ENCODE measurements at regions not wholly inside any gene's neighbourhood (a gene's known extent, or its start where the extent isn't known, plus 50 kb on each side); places are given as distances from the start of the nearest gene placed in this dataset.

DNA sequence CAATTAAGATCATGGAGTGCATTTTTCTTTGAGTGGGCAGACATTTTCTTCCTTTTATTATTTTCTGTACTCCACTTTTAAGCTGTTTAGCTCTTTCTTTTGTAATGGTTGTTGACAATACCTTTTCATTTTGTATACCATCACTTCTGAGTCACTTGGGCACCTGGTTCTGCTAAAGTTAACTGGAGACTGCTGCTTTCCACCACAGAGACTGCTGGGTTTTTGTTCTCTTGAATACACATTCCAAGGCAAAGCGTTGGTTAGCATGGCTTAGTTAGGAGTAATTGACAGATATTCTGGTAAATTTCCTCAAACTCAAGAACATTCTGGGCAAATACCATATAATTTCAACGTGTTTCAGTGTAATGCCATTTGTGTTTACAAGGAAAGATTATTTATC, 541.9 kb upstream of the CELF2 start:
- H3K4me1 Mint-ChIP-seq, result no peaks in the 10 kb centered on the region
- H3K9me3 Mint-ChIP-seq, result peaks cover 10% of the 10 kb centered on the region
- no peak overlapping the region for H3K4me3 Mint-ChIP-seq
- peaks cover 10% of the 10 kb centered on the region for H3K27me3 Mint-ChIP-seq
- H3K27ac Mint-ChIP-seq (ENCODE audit: low read depth), result no peak overlapping the region
- ATAC-seq (replicated peaks; ENCODE audit: extremely low read depth, poor library complexity, severe bottlenecking) (no peak), DNase-seq (ENCODE audit: low spot score in 2 of 2) (no peak)
- no peaks in the 10 kb centered on the region for H3K36me3 Mint-ChIP-seq (ENCODE audit: insufficient read depth)

DNA sequence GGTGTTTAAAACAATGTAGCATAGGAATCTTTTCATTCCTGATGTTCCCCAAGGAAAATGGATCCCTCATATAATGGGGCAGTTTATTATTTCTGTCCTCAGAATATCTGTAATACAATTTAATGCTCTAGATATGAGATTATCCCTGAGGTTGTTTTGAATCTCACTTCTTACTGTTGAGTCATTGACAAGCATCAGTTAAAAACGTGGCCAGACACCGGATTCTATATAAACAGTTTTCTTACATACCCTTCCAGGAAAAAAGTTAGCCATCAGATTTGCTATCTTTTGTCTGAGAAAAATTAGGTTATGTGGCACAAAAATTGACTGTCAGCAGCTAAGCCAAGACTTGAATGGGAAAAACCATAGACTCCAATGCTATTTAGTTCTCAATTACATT, 539.8 kb upstream of the CELF2 start:
- H3K36me3 Mint-ChIP-seq (ENCODE audit: insufficient read depth), result no peaks in the 10 kb centered on the region
- H3K4me3 Mint-ChIP-seq, result no peak overlapping the region
- peaks cover 19% of the 10 kb centered on the region for H3K27me3 Mint-ChIP-seq
- DNase-seq (ENCODE audit: low spot score in 2 of 2) (no peak), ATAC-seq (replicated peaks; ENCODE audit: extremely low read depth, poor library complexity, severe bottlenecking) (no peak)
- peaks cover 4% of the 10 kb centered on the region for H3K9me3 Mint-ChIP-seq
- H3K27ac Mint-ChIP-seq (ENCODE audit: low read depth), result no peak overlapping the region
- no peaks in the 10 kb centered on the region for H3K4me1 Mint-ChIP-seq

DNA sequence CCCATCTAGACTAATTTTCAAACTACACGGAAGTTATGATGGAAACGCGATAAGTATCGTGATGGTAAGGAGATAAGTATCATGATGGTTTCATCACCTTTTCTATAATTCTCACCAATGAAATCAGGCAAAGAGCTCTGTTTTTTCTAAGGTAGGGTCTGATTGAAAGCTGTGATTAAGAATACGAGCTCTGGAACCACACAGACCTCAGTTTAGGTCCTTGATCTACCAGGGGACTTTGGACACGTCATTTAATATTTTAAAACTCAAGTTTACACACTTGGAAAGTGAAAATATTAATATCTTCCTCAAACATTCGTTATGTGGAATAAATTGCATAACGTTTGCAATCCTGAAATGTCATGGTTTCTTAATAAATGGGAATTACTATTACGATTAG, 538.2 kb upstream of the CELF2 start:
- Mint-ChIP-seq H3K9me3 (no peaks in the 10 kb centered on the region), H3K4me3 (no peak overlapping the region), H3K36me3 (ENCODE audit: insufficient read depth) (no peaks in the 10 kb centered on the region), H3K27ac (ENCODE audit: low read depth) (no peak overlapping the region), H3K27me3 (peaks cover 19% of the 10 kb centered on the region), H3K4me1 (no peaks in the 10 kb centered on the region)
- ATAC-seq (replicated peaks; ENCODE audit: extremely low read depth, poor library complexity, severe bottlenecking) (no peak), DNase-seq (ENCODE audit: low spot score in 2 of 2) (no peak)

DNA sequence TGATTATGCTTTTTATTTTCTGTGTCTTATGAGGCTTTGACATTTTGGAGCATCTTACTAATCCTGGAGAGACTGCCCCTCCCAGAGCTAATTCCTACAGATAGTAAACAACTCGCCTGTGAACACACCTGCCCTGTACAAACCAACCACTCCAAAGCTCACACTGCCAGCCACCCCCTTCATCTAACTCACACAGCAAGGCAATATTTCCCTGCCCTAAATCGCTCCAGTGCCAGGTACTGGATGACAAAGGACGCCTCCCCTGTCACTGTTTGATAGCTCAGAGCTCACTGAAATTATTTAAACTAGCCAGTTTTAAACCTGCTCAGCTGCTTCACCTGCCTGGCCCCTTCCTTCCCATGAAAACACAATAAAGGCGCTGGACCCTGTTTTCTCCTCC, 535.1 kb upstream of the CELF2 start:
- H3K27ac Mint-ChIP-seq (ENCODE audit: low read depth), result no peak overlapping the region
- DNase-seq (ENCODE audit: low spot score in 2 of 2), result no peak
- ATAC-seq (replicated peaks; ENCODE audit: extremely low read depth, poor library complexity, severe bottlenecking), result no peak
- H3K4me3 Mint-ChIP-seq, result no peak overlapping the region
- no peaks in the 10 kb centered on the region for H3K4me1 Mint-ChIP-seq
- H3K9me3 Mint-ChIP-seq, result no peaks in the 10 kb centered on the region
- H3K27me3 Mint-ChIP-seq, result peaks cover 19% of the 10 kb centered on the region
- H3K36me3 Mint-ChIP-seq (ENCODE audit: insufficient read depth), result no peaks in the 10 kb centered on the region

DNA sequence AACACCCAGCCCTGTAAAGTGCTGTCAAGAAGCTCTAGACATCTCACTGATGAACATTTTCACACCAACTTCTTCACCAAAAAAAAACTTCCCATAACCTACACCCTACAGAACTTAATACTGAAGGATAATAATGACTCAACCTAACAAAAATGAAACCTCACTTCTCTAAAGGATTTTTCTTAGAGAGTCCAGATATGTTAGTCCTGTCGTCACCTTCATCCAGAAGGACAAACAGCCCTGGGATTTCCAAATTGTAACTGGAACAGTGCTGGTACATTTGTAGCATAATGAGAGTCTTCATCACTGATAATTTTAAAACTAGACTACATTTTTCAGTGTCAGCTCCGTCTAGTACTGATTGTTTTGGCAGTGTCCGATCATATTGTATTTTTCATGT, 528.6 kb upstream of the CELF2 start:
- Mint-ChIP-seq H3K36me3 (ENCODE audit: insufficient read depth) (no peaks in the 10 kb centered on the region), H3K27ac (ENCODE audit: low read depth) (no peak overlapping the region), H3K4me1 (no peaks in the 10 kb centered on the region), H3K27me3 (no peaks in the 10 kb centered on the region), H3K9me3 (no peaks in the 10 kb centered on the region), H3K4me3 (no peak overlapping the region)
- no peak for ATAC-seq (replicated peaks; ENCODE audit: extremely low read depth, poor library complexity, severe bottlenecking)
- no peak for DNase-seq (ENCODE audit: low spot score in 2 of 2)

DNA sequence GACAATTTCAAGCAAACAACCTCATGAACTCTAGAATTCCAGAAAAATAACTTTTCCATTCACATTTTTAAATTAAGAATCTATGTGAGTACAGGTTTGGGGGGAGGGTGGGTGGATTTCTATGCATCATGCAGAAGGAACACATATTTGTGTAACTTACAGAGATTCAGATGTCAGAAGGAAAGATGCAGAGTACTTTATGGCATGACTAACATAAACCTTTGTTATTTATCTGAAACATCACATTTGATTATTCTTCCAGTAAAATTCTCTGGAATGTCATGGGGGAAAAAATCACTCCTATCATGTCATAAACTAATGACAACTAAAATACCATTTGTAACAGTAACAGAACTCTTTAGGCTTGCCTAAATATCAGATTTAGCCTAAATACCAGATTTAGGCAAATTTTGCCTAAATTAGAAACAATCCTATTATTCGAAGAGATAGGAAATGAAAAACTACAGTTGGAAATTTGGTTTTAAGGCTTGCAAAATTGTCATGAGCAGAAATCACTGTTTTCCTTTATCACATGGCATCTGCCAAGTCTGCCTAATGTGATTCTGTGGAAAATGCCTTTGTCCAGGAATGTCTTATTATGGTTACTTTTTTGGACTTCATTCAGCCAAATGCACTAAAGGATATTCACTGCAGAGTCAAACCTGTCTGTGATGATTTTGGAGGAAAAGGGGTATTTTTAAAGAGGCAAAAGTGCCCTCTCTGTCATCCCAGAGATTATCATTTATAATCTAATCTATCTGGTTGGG, 527.7 kb upstream of the CELF2 start:
- Mint-ChIP-seq H3K27ac (ENCODE audit: low read depth) (no peak overlapping the region), H3K9me3 (no peaks in the 10 kb centered on the region), H3K36me3 (ENCODE audit: insufficient read depth) (no peaks in the 10 kb centered on the region), H3K4me1 (no peaks in the 10 kb centered on the region), H3K27me3 (no peaks in the 10 kb centered on the region), H3K4me3 (no peak overlapping the region)
- no peak for ATAC-seq (replicated peaks; ENCODE audit: extremely low read depth, poor library complexity, severe bottlenecking)
- DNase-seq (ENCODE audit: low spot score in 2 of 2), result no peak

DNA sequence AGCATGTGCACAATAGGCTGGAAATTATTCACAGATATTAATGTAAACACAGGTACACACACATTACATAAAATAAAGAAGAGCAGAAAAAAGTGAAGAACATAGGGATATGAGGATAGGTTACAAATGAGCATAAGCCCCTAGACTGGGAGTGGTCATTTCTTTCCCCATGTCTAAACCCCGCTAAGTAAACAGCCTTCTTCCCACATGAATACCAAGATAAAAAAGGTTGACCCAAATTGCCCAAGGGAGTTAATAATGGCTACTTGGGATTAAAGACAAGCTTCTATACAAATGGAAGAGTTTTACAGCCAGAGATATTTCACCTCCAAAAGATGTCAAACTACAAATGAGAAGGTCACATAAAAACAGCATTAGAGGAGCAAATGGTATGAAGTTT, 527.1 kb upstream of the CELF2 start:
- no peak for DNase-seq (ENCODE audit: low spot score in 2 of 2)
- Mint-ChIP-seq H3K36me3 (ENCODE audit: insufficient read depth) (no peaks in the 10 kb centered on the region), H3K9me3 (no peaks in the 10 kb centered on the region), H3K4me3 (no peak overlapping the region), H3K27me3 (peaks cover 2% of the 10 kb centered on the region), H3K27ac (ENCODE audit: low read depth) (no peak overlapping the region), H3K4me1 (no peaks in the 10 kb centered on the region)
- no peak for ATAC-seq (replicated peaks; ENCODE audit: extremely low read depth, poor library complexity, severe bottlenecking)

DNA sequence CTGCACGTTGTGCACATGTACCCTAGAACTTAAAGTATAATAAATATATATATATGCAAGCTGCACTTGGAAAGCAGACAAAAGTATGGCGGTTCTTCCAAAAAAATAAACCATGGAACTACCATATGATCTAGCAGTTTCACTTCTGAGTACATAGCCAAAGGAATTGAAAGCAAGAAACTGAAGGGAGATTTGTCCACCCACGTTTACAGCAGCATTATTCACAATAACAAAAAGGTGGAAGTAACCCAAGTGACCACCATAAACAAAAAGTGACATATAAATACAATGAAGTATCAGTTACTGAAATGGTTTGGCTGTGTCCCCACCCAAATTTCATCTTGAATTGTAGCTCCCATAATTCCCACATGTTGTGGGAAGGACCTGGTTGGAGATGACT, 525.3 kb upstream of the CELF2 start:
- no peak for ATAC-seq (replicated peaks; ENCODE audit: extremely low read depth, poor library complexity, severe bottlenecking)
- H3K36me3 Mint-ChIP-seq (ENCODE audit: insufficient read depth), result no peaks in the 10 kb centered on the region
- no peak for DNase-seq (ENCODE audit: low spot score in 2 of 2)
- H3K27me3 Mint-ChIP-seq, result peaks cover 10% of the 10 kb centered on the region
- H3K4me3 Mint-ChIP-seq, result no peak overlapping the region
- no peaks in the 10 kb centered on the region for H3K4me1 Mint-ChIP-seq
- H3K9me3 Mint-ChIP-seq, result peaks cover 12% of the 10 kb centered on the region
- no peak overlapping the region for H3K27ac Mint-ChIP-seq (ENCODE audit: low read depth)

DNA sequence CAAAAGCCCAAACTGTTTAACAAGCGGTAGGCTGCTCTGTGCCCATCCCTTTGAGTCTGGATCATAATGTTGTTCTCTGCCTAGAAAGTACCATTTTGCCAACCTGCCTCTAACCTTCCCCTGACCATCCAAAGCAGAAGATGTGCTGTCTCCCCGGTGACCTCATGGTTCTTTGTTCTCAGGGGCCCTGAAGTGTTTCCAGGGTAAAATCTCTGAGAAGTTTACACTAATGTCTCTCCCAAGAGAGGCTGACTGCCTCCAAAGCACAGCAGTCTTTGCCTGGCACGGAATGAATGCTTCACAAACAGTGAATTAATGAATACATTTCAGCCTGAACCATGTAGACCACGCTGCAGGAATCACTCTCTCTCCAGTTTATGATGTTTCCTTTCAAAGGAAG, 523.8 kb upstream of the CELF2 start:
- Mint-ChIP-seq H3K4me1 (no peaks in the 10 kb centered on the region), H3K36me3 (ENCODE audit: insufficient read depth) (no peaks in the 10 kb centered on the region), H3K4me3 (no peak overlapping the region), H3K27me3 (peaks cover 10% of the 10 kb centered on the region), H3K27ac (ENCODE audit: low read depth) (no peak overlapping the region), H3K9me3 (peaks cover 20% of the 10 kb centered on the region)
- ATAC-seq (replicated peaks; ENCODE audit: extremely low read depth, poor library complexity, severe bottlenecking), result no peak
- no peak for DNase-seq (ENCODE audit: low spot score in 2 of 2)

DNA sequence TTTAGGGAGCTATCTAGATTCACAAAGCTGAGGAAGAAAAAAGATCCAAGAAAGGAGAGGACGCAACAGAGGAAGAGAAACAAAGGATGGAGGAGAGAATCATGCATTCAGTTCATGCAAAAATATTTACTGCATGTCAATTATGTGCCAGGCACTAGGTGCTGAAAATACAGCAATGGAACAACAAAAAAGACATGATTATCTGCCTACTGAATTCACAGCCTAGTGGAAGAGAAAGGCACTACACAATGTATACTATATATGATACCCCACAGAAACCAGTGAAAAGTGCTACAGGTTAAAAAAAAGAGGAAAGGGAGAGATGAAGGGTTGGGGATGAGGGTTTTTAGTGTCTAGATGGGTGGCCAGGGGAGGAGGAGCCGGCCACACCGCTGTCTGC, 520.4 kb upstream of the CELF2 start:
- DNase-seq (ENCODE audit: low spot score in 2 of 2), result no peak
- Mint-ChIP-seq H3K36me3 (ENCODE audit: insufficient read depth) (no peaks in the 10 kb centered on the region), H3K27me3 (peaks cover 10% of the 10 kb centered on the region), H3K4me1 (no peaks in the 10 kb centered on the region), H3K27ac (ENCODE audit: low read depth) (no peak overlapping the region), H3K4me3 (no peak overlapping the region), H3K9me3 (peaks cover 26% of the 10 kb centered on the region)
- no peak for ATAC-seq (replicated peaks; ENCODE audit: extremely low read depth, poor library complexity, severe bottlenecking)

DNA sequence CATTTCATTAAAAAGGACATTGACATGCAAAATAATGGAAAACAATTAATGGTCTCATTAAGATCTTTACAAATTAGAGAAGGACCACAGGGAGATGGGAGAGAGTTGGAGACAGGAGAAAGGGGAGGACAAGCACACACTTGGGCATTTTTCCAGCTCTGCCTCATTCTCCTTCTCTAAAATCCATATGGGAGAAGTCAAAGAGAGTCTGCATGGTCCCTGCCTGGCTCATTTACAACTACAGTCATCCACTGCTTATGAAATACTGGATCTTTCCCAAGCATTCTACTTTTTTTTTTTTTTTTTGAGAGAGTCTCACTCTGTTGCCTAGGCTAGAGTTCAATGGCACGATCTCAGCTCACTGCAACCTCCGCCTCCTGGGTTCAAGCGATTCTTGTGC, 518.9 kb upstream of the CELF2 start:
- Mint-ChIP-seq H3K4me1 (no peaks in the 10 kb centered on the region), H3K9me3 (peaks cover 26% of the 10 kb centered on the region), H3K36me3 (ENCODE audit: insufficient read depth) (no peaks in the 10 kb centered on the region), H3K27ac (ENCODE audit: low read depth) (no peak overlapping the region), H3K27me3 (peaks cover 10% of the 10 kb centered on the region), H3K4me3 (no peak overlapping the region)
- DNase-seq (ENCODE audit: low spot score in 2 of 2) (no peak), ATAC-seq (replicated peaks; ENCODE audit: extremely low read depth, poor library complexity, severe bottlenecking) (no peak)

DNA sequence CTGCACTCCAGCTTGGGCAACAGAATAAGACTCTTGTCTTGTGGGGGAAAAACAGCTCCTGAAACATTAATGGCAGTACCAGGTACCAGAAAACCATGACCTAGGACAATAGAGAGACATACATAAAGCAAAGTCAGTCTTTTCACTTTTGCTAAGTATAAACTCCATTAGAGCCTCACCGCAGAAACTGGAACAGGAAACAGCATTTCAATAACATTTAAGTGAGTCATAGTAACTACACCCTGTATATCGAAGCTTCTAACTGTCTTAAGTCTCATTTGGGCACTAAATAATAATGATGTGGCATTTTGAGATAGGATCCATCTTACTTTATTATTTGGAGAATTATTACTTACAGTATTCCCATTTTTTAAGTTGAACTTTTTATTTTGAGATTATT, 517.8 kb upstream of the CELF2 start:
- no peaks in the 10 kb centered on the region for H3K36me3 Mint-ChIP-seq (ENCODE audit: insufficient read depth)
- H3K4me3 Mint-ChIP-seq, result no peak overlapping the region
- H3K9me3 Mint-ChIP-seq, result peaks cover 31% of the 10 kb centered on the region
- peaks cover 17% of the 10 kb centered on the region for H3K27me3 Mint-ChIP-seq
- H3K27ac Mint-ChIP-seq (ENCODE audit: low read depth), result no peak overlapping the region
- DNase-seq (ENCODE audit: low spot score in 2 of 2) (no peak), ATAC-seq (replicated peaks; ENCODE audit: extremely low read depth, poor library complexity, severe bottlenecking) (no peak)
- H3K4me1 Mint-ChIP-seq, result no peaks in the 10 kb centered on the region

DNA sequence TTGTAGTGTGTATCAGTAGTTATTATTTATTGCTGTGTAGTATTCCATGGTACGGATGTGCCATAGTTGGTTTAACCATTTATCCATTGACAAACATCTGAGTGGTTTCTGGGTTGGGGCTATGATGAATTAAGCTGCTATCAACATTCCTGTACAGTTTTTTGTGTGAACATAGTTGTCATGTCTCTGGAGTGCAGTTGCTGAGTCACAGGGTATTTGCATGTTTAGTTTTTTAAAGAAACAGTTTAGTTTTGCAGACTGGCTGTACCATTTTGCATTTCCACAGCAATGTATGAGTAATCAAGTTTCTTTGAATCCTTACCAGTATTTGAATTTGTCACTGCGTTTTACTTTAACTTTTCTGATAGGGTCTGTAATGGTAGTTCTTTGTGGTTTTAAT, 516.7 kb upstream of the CELF2 start:
- Mint-ChIP-seq H3K36me3 (ENCODE audit: insufficient read depth) (no peaks in the 10 kb centered on the region), H3K4me1 (no peaks in the 10 kb centered on the region), H3K4me3 (no peak overlapping the region), H3K27ac (ENCODE audit: low read depth) (no peak overlapping the region), H3K9me3 (peaks cover 31% of the 10 kb centered on the region), H3K27me3 (peaks cover 22% of the 10 kb centered on the region)
- DNase-seq (ENCODE audit: low spot score in 2 of 2), result no peak
- no peak for ATAC-seq (replicated peaks; ENCODE audit: extremely low read depth, poor library complexity, severe bottlenecking)
